Esophagus muscularis mucosa (tissue), 4 donors: ENCODE measurements at regions not wholly inside any gene's neighbourhood (a gene's known extent, or its start where the extent isn't known, plus 50 kb on each side); places are given as distances from the start of the nearest gene placed in this dataset.

Experiments
- EP300 ChIP-seq: sonication (generic); formaldehyde crosslinking; IDR thresholded peaks from one replicate; pipeline ENCODE4 v1.6.1; 2017; ENCODE audit warnings: antibody characterized with exemption
- POLR2A ChIP-seq: fragments of 450-650 bp; IDR thresholded peaks from one replicate; pipeline ENCODE4 v1.6.1; 2017; ENCODE audit warnings: antibody characterized with exemption, moderate library complexity, mild to moderate bottlenecking, low read depth
- POLR2AphosphoS5 ChIP-seq, 2 donors: sonication (generic); formaldehyde crosslinking; IDR thresholded peaks; one replicate each; pipeline ENCODE4 v1.6.1; 2017; ENCODE audit warnings: antibody characterized with exemption in 2 of 2
- TF ChIP-seq, protein P1 (sequence below), 3 experiments: fragments of 200-600 bp in 2 of 3; fragments of 450-650 bp in 1 of 3; sonication (generic) in 2 of 3; IDR thresholded peaks; one replicate each; pipeline ENCODE4 v1.5.1; 2017 to 2019; ENCODE audit warnings: antibody characterized with exemption in 3 of 3, mild to moderate bottlenecking in 2 of 3, moderate library complexity in 1 of 3

DNA sequence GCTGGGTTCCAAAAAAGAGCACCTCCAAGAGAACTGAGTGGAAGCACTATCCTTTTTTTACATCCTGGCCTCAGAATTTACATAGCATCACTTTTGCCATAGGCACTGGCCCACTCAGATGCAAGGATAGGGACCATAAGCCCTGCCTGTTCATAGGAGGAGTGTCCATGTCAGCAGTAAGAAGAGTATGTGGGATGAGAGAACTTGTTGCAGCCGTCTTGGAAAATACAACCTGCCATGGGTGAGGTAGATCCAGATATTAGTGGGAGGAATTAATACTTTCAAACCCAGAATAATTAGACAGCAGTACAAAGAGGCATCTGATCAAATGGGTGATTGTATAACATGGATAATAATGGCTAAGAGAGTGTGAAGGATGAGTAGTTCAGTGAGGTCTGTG lies 110.7 kb upstream of the CELF4 start:
- TF ChIP-seq, protein P1, sequence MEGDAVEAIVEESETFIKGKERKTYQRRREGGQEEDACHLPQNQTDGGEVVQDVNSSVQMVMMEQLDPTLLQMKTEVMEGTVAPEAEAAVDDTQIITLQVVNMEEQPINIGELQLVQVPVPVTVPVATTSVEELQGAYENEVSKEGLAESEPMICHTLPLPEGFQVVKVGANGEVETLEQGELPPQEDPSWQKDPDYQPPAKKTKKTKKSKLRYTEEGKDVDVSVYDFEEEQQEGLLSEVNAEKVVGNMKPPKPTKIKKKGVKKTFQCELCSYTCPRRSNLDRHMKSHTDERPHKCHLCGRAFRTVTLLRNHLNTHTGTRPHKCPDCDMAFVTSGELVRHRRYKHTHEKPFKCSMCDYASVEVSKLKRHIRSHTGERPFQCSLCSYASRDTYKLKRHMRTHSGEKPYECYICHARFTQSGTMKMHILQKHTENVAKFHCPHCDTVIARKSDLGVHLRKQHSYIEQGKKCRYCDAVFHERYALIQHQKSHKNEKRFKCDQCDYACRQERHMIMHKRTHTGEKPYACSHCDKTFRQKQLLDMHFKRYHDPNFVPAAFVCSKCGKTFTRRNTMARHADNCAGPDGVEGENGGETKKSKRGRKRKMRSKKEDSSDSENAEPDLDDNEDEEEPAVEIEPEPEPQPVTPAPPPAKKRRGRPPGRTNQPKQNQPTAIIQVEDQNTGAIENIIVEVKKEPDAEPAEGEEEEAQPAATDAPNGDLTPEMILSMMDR (IDR thresholded peaks at IDR 0.05) = no peak
- no peak for TF ChIP-seq EP300
- TF ChIP-seq POLR2A = no peak
- TF ChIP-seq POLR2AphosphoS5 (IDR thresholded peaks at IDR 0.05) = no peak
